Gastrocnemius medialis (tissue), 4 donors: ENCODE measurements at regions not wholly inside any gene's neighbourhood (a gene's known extent, or its start where the extent isn't known, plus 50 kb on each side); places are given as distances from the start of the nearest gene placed in this dataset.

Experiments
- ATAC-seq, 2 donors: fragments of 150-250 bp; one replicate each; pipeline ENCODE4 v1.9.1; 2016
- DNase-seq, 2 donors: peaks; one replicate each; pipeline ENCODE4 v3.0.0-alpha.2; 2019
- H3K27ac ChIP-seq, 4 donors: fragments of 200-600 bp; sonication (generic); 1 replicate in 1 of 4; 2 replicates in 3 of 4; pipeline ENCODE4 v1.5.1; 2016 to 2018; ENCODE audit warnings: mild to moderate bottlenecking in 2 of 4, moderate library complexity in 1 of 4
- H3K27me3 ChIP-seq, 3 donors: fragments of 200-600 bp; sonication (generic) in 2 of 3; 1 replicate in 1 of 3; 2 replicates in 2 of 3; pipeline versions ENCODE4 v1.5.1 to v1.6.0; 2016 to 2019; ENCODE audit warnings: mild to moderate bottlenecking in 1 of 3, moderate library complexity in 1 of 3
- H3K36me3 ChIP-seq, 2 donors: fragments of 200-600 bp; sonication (generic) in 1 of 2; one replicate each; pipeline ENCODE4 v1.5.1; 2017 to 2018
- H3K4me1 ChIP-seq, 2 donors: fragments of 200-600 bp; sonication (generic) in 1 of 2; one replicate each; pipeline ENCODE4 v1.5.1; 2016 to 2017; ENCODE audit warnings: mild to moderate bottlenecking in 2 of 2
- H3K4me3 ChIP-seq, 4 donors: fragments of 200-600 bp; sonication (generic) in 3 of 4; 1 replicate in 1 of 4; 2 replicates in 3 of 4; pipeline ENCODE4 v1.5.1; 2016 to 2019; ENCODE audit warnings: mild to moderate bottlenecking in 2 of 4
- H3K9me3 ChIP-seq, 3 donors: fragments of 200-600 bp; sonication (generic) in 2 of 3; 1 replicate in 1 of 3; 2 replicates in 2 of 3; pipeline ENCODE4 v1.5.1; 2016 to 2019
- POLR2A ChIP-seq, 2 donors: fragments of 450-650 bp; IDR thresholded peaks; one replicate each; pipeline ENCODE4 v1.6.1; 2017; ENCODE audit warnings: antibody characterized with exemption in 2 of 2, mild to moderate bottlenecking in 2 of 2, moderate library complexity in 2 of 2
- in situ Hi-C, 4 donors: fragments of 200-750 bp; cut with MboI; loops; one replicate each; pipeline versions ENCODE4 v1.15.0 to v1.8.0; 2017; ENCODE audit warnings: low sequenced_read_pairs in 4 of 4
- intact Hi-C: fragments of 100-400 bp; cut with DNase I; formaldehyde crosslinking; loops from one replicate; pipeline ENCODE4 v1.15.1; 2023; ENCODE audit warnings: low total_unique reads
- TF ChIP-seq, protein P1 (sequence below), 5 experiments: fragments of 450-650 bp in 3 of 5; fragments of 200-600 bp in 2 of 5; sonication (generic) in 2 of 5; IDR thresholded peaks in 4 of 5; conservative IDR thresholded peaks in 1 of 5; 1 replicate in 4 of 5; 2 replicates in 1 of 5; pipeline ENCODE4 v1.5.1; 2016 to 2019; ENCODE audit warnings: antibody characterized with exemption in 5 of 5, mild to moderate bottlenecking in 3 of 5, moderate library complexity in 3 of 5

DNA sequence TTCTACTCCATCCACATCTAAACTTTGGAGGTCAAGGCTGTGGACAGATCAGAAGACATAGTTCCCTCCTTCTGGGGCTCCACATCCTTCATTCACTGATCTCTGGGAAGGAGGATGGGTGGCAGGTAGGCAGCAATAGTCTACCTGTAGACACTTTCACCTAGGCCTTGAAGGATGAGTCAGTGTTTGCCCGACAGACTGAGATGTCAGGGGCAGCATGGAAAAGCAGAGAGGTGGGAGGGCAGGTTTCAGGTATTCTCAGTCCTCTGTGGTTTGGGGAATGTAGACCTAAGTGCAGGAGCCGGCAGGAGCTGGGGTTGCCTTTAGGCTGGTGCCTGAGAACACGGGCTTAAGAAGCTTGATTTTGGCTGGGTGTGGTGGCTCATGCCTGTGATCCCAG, 171.9 kb upstream of the ZNF267 start:
- H3K9me3 ChIP-seq = no peaks in the 10 kb centered on the region
- H3K36me3 ChIP-seq = peaks cover 0 to 14% of the 10 kb centered on the region in 2 donors
- in situ Hi-C loops (loop anchor here in 2 of 4 donors (25.0 kb wide), 1 partner anchor 189 kb away; the partner anchor contains the start of gene RUSF1 (in 2 of the 2)), intact Hi-C loops (no loop called here)
- DNase-seq (no peak), ATAC-seq (no peak)
- H3K4me1 ChIP-seq = peaks cover 6% of the 10 kb centered on the region in 2 donors
- no peak overlapping the region for H3K27ac ChIP-seq
- TF ChIP-seq, protein P1, sequence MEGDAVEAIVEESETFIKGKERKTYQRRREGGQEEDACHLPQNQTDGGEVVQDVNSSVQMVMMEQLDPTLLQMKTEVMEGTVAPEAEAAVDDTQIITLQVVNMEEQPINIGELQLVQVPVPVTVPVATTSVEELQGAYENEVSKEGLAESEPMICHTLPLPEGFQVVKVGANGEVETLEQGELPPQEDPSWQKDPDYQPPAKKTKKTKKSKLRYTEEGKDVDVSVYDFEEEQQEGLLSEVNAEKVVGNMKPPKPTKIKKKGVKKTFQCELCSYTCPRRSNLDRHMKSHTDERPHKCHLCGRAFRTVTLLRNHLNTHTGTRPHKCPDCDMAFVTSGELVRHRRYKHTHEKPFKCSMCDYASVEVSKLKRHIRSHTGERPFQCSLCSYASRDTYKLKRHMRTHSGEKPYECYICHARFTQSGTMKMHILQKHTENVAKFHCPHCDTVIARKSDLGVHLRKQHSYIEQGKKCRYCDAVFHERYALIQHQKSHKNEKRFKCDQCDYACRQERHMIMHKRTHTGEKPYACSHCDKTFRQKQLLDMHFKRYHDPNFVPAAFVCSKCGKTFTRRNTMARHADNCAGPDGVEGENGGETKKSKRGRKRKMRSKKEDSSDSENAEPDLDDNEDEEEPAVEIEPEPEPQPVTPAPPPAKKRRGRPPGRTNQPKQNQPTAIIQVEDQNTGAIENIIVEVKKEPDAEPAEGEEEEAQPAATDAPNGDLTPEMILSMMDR (IDR thresholded peaks at IDR 0.05 in 4 of 5, conservative IDR thresholded peaks at IDR 0.05 in 1 of 5) = no peak
- TF ChIP-seq POLR2A (IDR thresholded peaks at IDR 0.05) = no peak
- no peak overlapping the region for H3K4me3 ChIP-seq
- H3K27me3 ChIP-seq = no peaks in the 10 kb centered on the region

DNA sequence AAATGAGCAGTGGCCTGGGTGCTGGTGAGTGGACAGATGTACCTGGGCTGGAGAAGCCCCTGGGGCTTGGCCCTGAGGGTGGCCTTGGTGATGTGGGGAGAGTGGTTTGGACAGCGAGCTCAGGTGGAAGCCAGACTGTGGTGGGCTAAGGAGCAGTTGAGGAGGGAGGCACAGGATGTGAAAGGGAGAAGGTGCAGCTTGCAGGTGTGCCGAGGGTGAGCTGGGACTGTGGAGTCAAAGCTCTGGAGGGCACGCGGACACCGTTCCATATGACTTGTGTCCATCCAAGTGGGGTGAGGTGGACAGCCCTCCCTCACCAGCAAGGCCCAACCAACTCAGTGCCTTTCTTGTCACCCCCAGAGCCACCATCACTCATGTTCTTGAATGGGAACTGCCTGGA, 170.8 kb upstream of the ZNF267 start:
- DNase-seq (no peak), ATAC-seq (no peak)
- peaks cover 6% of the 10 kb centered on the region in 2 donors for H3K4me1 ChIP-seq
- intact Hi-C loops = no loop called here
- no peaks in the 10 kb centered on the region for H3K27me3 ChIP-seq
- in situ Hi-C loops = loop anchor here in 2 of 4 donors (25.0 kb wide), 1 partner anchor 190 kb away; the partner anchor contains the start of gene RUSF1 (in 2 of the 2)
- no peaks in the 10 kb centered on the region for H3K9me3 ChIP-seq
- TF ChIP-seq POLR2A (IDR thresholded peaks at IDR 0.05) = no peak
- TF ChIP-seq, protein P1 (IDR thresholded peaks at IDR 0.05 in 4 of 5, conservative IDR thresholded peaks at IDR 0.05 in 1 of 5) = no peak
- H3K27ac ChIP-seq = no peak overlapping the region
- peaks cover 0 to 14% of the 10 kb centered on the region in 2 donors for H3K36me3 ChIP-seq
- no peak overlapping the region for H3K4me3 ChIP-seq

DNA sequence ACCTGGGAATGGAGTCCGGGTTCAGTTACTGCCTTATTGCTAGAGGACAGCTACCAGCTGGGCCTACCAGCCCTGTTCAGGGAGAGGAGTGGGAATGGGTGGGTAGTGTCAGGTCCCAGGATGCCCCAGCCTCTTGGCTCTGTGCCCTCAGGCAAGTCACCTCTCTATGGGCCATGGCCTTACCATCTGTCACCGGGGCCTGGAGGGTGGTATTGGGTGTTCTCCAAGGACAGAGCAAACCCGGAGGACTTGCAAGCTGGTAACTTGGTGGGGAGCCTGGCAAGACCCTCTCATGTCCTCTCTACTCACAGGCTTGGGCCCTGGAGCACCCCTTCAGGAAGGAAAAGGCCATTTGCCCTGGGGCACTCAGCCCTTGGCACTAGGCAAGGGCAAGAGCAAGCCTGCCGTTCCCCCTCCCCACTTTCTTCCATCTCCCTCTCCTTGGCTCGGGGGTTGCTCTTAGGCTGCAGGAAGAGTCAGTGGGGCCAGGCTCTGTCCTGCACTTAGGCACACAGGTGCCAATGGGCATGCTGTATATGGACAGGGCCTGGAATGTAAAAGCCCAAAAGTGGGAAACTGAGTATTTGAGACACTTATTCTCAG, 170.0 kb upstream of the ZNF267 start:
- Histone ChIP-seq H3K4me1 (peaks cover 6% of the 10 kb centered on the region in 2 donors), H3K27ac (no peak overlapping the region), H3K4me3 (no peak overlapping the region), H3K27me3 (no peaks in the 10 kb centered on the region), H3K9me3 (no peaks in the 10 kb centered on the region), H3K36me3 (peaks cover 0 to 14% of the 10 kb centered on the region in 2 donors)
- in situ Hi-C loops = loop anchor here in 2 of 4 donors (25.0 kb wide), 1 partner anchor 191 kb away; the partner anchor contains the start of gene RUSF1 (in 2 of the 2)
- intact Hi-C loops = no loop called here
- no peak for TF ChIP-seq POLR2A (IDR thresholded peaks at IDR 0.05)
- TF ChIP-seq, protein P1 (IDR thresholded peaks at IDR 0.05 in 4 of 5, conservative IDR thresholded peaks at IDR 0.05 in 1 of 5) = no peak
- DNase-seq = no peak
- ATAC-seq = no peak

DNA sequence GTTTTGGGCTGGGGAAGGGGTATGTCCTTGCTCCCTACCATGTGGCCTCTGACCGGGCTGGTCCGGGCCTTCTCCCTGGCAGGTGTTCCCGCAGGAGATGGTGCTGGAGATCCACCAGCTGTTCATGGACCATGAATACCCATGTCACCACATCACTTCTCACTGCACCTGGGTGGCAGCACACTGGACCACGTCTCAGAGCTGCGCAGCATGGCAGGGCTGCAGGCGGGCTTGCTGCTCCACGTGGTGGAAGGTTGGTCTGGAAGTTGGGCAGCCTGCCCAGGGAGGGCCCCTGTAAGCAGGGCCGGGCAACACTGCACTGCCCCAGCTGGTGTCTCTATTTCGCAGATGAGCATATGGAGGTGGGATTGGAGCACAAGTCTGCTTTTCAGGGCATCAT, 169.5 kb upstream of the ZNF267 start:
- H3K36me3 ChIP-seq = peaks cover 0 to 14% of the 10 kb centered on the region in 2 donors
- no peaks in the 10 kb centered on the region for H3K27me3 ChIP-seq
- no peaks in the 10 kb centered on the region for H3K9me3 ChIP-seq
- ATAC-seq (no peak), DNase-seq (no peak)
- in situ Hi-C loops (loop anchor here in 2 of 4 donors (25.0 kb wide), 1 partner anchor 192 kb away; the partner anchor contains the start of gene RUSF1 (in 2 of the 2)), intact Hi-C loops (no loop called here)
- TF ChIP-seq, protein P1 (IDR thresholded peaks at IDR 0.05 in 4 of 5, conservative IDR thresholded peaks at IDR 0.05 in 1 of 5) = no peak
- TF ChIP-seq POLR2A (IDR thresholded peaks at IDR 0.05) = no peak
- no peak overlapping the region for H3K27ac ChIP-seq
- peaks cover 6% of the 10 kb centered on the region in 2 donors for H3K4me1 ChIP-seq
- H3K4me3 ChIP-seq = no peak overlapping the region
